Cardiac muscle cell (in vitro differentiated cells and primary cell): ENCODE measurements at regions not wholly inside any gene's neighbourhood (a gene's known extent, or its start where the extent isn't known, plus 50 kb on each side); places are given as distances from the start of the nearest gene placed in this dataset.

Experiments used
- DNase-seq, 2 donors: peaks; one replicate each; pipeline versions ENCODE4 v3.0.0 to v3.0.0-alpha.2; 2010 to 2017; ENCODE audit warnings: low read depth in 1 of 2, low spot score in 1 of 2
- H3K27ac ChIP-seq: fragments of 200-600 bp; sonication (generic); 2 replicates; pipeline ENCODE4 v1.5.1; 2016
- H3K27me3 ChIP-seq: fragments of 200-600 bp; sonication (generic); 2 replicates; pipeline ENCODE4 v1.6.0; 2016; ENCODE audit warnings: control low read depth
- H3K36me3 ChIP-seq: fragments of 200-600 bp; sonication (generic); 2 replicates; pipeline ENCODE4 v1.5.1; 2016; ENCODE audit warnings: control low read depth
- H3K4me1 ChIP-seq: fragments of 200-600 bp; sonication (generic); 2 replicates; pipeline ENCODE4 v1.8.1; 2017; ENCODE audit warnings: low read depth, mild to moderate bottlenecking, mixed run types
- H3K4me3 ChIP-seq: fragments of 200-600 bp; sonication (generic); 2 replicates; pipeline ENCODE4 v1.5.1; 2016; ENCODE audit warnings: mild to moderate bottlenecking
- H3K9me3 ChIP-seq: fragments of 200-600 bp; sonication (generic); 2 replicates; pipeline ENCODE4 v1.5.1; 2017; ENCODE audit warnings: low read depth, mild to moderate bottlenecking, control low read depth
- CTCF ChIP-seq: IDR thresholded peaks from 2 replicates; pipeline ENCODE4 v1.5.1; 2012; ENCODE audit warnings: low read depth, mild to moderate bottlenecking, low read length

GRCh38 chr15:38683382-38684242 is 119.0 kb upstream of the RASGRP1 start:
- no peaks in the 10 kb centered on the region for H3K27me3 ChIP-seq
- no peaks in the 10 kb centered on the region for H3K36me3 ChIP-seq
- H3K27ac ChIP-seq: no peak overlapping the region
- peak; percentile 66 to 72 for DNase-seq
- TF ChIP-seq CTCF: peak; percentile 78
- no peaks in the 10 kb centered on the region for H3K9me3 ChIP-seq
- H3K4me1 ChIP-seq: no peaks in the 10 kb centered on the region
- H3K4me3 ChIP-seq: no peak overlapping the region

GRCh38 chr15:38684440-38685010 is 119.9 kb upstream of the RASGRP1 start:
- H3K36me3 ChIP-seq: no peaks in the 10 kb centered on the region
- no peak for DNase-seq
- H3K4me3 ChIP-seq: no peak overlapping the region
- no peak overlapping the region for H3K27ac ChIP-seq
- no peaks in the 10 kb centered on the region for H3K4me1 ChIP-seq
- H3K27me3 ChIP-seq: no peaks in the 10 kb centered on the region
- TF ChIP-seq CTCF: no peak
- no peaks in the 10 kb centered on the region for H3K9me3 ChIP-seq

GRCh38 chr15:38685686-38686339 is 121.2 kb upstream of the RASGRP1 start:
- no peaks in the 10 kb centered on the region for H3K4me1 ChIP-seq
- no peak overlapping the region for H3K4me3 ChIP-seq
- H3K27ac ChIP-seq: no peak overlapping the region
- TF ChIP-seq CTCF: no peak
- H3K27me3 ChIP-seq: no peaks in the 10 kb centered on the region
- no peaks in the 10 kb centered on the region for H3K9me3 ChIP-seq
- H3K36me3 ChIP-seq: no peaks in the 10 kb centered on the region
- DNase-seq: no peak

GRCh38 chr15:38687340-38687739 is 122.7 kb upstream of the RASGRP1 start:
- no peak overlapping the region for H3K4me3 ChIP-seq
- no peaks in the 10 kb centered on the region for H3K27me3 ChIP-seq
- TF ChIP-seq CTCF: no peak
- no peaks in the 10 kb centered on the region for H3K9me3 ChIP-seq
- no peak overlapping the region for H3K27ac ChIP-seq
- peak in 1 of 2 donors; percentile 25 for DNase-seq
- no peaks in the 10 kb centered on the region for H3K36me3 ChIP-seq
- no peaks in the 10 kb centered on the region for H3K4me1 ChIP-seq

- no peak overlapping the region for H3K4me3 ChIP-seq
- no peak for DNase-seq
- no peak overlapping the region for H3K27ac ChIP-seq
- H3K36me3 ChIP-seq: no peaks in the 10 kb centered on the region
- TF ChIP-seq CTCF: no peak
- no peaks in the 10 kb centered on the region for H3K4me1 ChIP-seq
- no peaks in the 10 kb centered on the region for H3K9me3 ChIP-seq
- no peaks in the 10 kb centered on the region for H3K27me3 ChIP-seq
Measured at GRCh38 chr15:38687775-38688495, 123.3 kb upstream of the RASGRP1 start.
